HCT116 (cell line): ENCODE measurements at regions not wholly inside any gene's neighbourhood (a gene's known extent, or its start where the extent isn't known, plus 50 kb on each side); places are given as distances from the start of the nearest gene placed in this dataset.

ENCODE experiments used
- ATAC-seq: fragments of 200-7000 bp; cut with Tn5 transposase; 2 replicates; pipeline ENCODE4 v1.9.1; 2020; ENCODE audit warnings: mild to moderate bottlenecking, moderate library complexity
- BruUV-seq: library from RNA; stranded (reverse); fragments of 400-500 nt; replicated peaks from 2 replicates; lab custom pipeline; 2021; lab: Mats Ljungman, UMichigan
- CTCF ChIA-PET: fragments of 300-600 bp; sonication (Branson Sonifier 250); formaldehyde crosslinking; loops from one replicate; lab custom pipeline; 2021; ENCODE audit warnings: antibody characterized with exemption; lab: Charles Lee
- POLR2A ChIA-PET: fragments of 300-600, 350-600 bp; sonication (Branson Sonifier 250); formaldehyde crosslinking; loops from one replicate; lab custom pipeline; 2021; ENCODE audit warnings: antibody characterized with exemption; lab: Charles Lee
- RAD21 ChIA-PET, 2 experiments: fragments of 300-600 bp; sonication (Branson Sonifier 250); formaldehyde crosslinking; loops; one replicate each; lab custom pipeline; 2023; ENCODE audit warnings: low total read pairs in 2 of 2; ENCODE audit not compliant: uncharacterized antibody in 2 of 2, unreplicated experiment in 2 of 2, low non-redundant PET in 1 of 2; lab: Charles Lee
- DNase-seq: peaks from one replicate; pipeline ENCODE4 v3.0.0-alpha.2; 2010; ENCODE audit warnings: low read depth, low spot score
- H2AFZ ChIP-seq: fragments of 200-600 bp; shearing (Covaris generic), sonication (generic); 2 replicates; pipeline ENCODE4 v1.6.1; 2017; ENCODE audit warnings: low read depth, mixed run types, mixed read lengths, antibody characterized with exemption, low read length; ENCODE audit not compliant: poor library complexity, severe bottlenecking
- H3K27ac ChIP-seq: 2 replicates; pipeline ENCODE4 v1.5.1; 2012; ENCODE audit warnings: low read depth, low read length
- H3K27me3 ChIP-seq: fragments of 200-600 bp; sonication (generic); 2 replicates; pipeline ENCODE4 v1.6.1; 2016; ENCODE audit warnings: mixed run types, low read length, mixed read lengths; ENCODE audit not compliant: insufficient read depth
- H3K36me3 ChIP-seq, 2 experiments: fragments of 200-500 bp in 1 of 2; fragments of 200-600 bp in 1 of 2; sonication (Bioruptor generic) in 1 of 2; sonication (generic) in 1 of 2; 2 replicates each; pipeline versions ENCODE4 v1.5.1 to v1.6.1; 2014 to 2016; ENCODE audit warnings: low read length in 2 of 2, inconsistent platforms in 1 of 2, mixed read lengths in 1 of 2, mixed run types in 1 of 2; ENCODE audit not compliant: insufficient read depth in 2 of 2, control insufficient read depth in 1 of 2
- H3K4me1 ChIP-seq, 2 experiments: fragments of 200-600 bp in 1 of 2; sonication (generic) in 1 of 2; 2 replicates each; pipeline versions ENCODE4 v1.5.1 to v1.6.1; 2012 to 2017; ENCODE audit warnings: low read length in 2 of 2, inconsistent platforms in 1 of 2, mild to moderate bottlenecking in 1 of 2, mixed read lengths in 1 of 2, mixed run types in 1 of 2, moderate library complexity in 1 of 2; ENCODE audit not compliant: insufficient read depth in 2 of 2, control insufficient read depth in 1 of 2
- H3K4me2 ChIP-seq: fragments of 200-600 bp; sonication (generic); 2 replicates; pipeline ENCODE4 v1.6.1; 2017; ENCODE audit warnings: mixed run types, low read length, mixed read lengths
- H3K4me3 ChIP-seq, 2 experiments: fragments of 200-600 bp in 1 of 2; sonication (generic) in 1 of 2; replicated peaks in 1 of 2; 2 replicates each; pipeline ENCODE4 v1.5.1; 2011 to 2016; ENCODE audit warnings: low read length in 2 of 2, control low read depth in 1 of 2, low read depth in 1 of 2, mild to moderate bottlenecking in 1 of 2, mixed read lengths in 1 of 2, mixed run types in 1 of 2
- H3K79me2 ChIP-seq: fragments of 200-600 bp; sonication (generic); 2 replicates; pipeline ENCODE4 v1.6.1; 2017; ENCODE audit warnings: mild to moderate bottlenecking, mixed run types, low read length, moderate library complexity, mixed read lengths; ENCODE audit not compliant: insufficient read depth
- H3K9ac ChIP-seq: fragments of 200-600 bp; sonication (generic); 2 replicates; pipeline ENCODE4 v1.6.1; 2016; ENCODE audit warnings: low read length, mixed read lengths
- H3K9me2 ChIP-seq: fragments of 200-600 bp; sonication (generic), shearing (Covaris generic); 2 replicates; pipeline ENCODE4 v1.6.1; 2017; ENCODE audit warnings: mixed run types, mild to moderate bottlenecking, moderate library complexity; ENCODE audit not compliant: insufficient read depth
- H3K9me3 ChIP-seq, 2 experiments: fragments of 200-500 bp in 1 of 2; fragments of 200-600 bp in 1 of 2; sonication (Bioruptor generic) in 1 of 2; sonication (generic) in 1 of 2; 2 replicates each; pipeline ENCODE4 v1.6.1; 2014 to 2017; ENCODE audit warnings: low read length in 2 of 2, mixed read lengths in 2 of 2, inconsistent platforms in 1 of 2, low read depth in 1 of 2, mild to moderate bottlenecking in 1 of 2, mixed run types in 1 of 2, moderate library complexity in 1 of 2; ENCODE audit not compliant: control insufficient read depth in 1 of 2, insufficient read depth in 1 of 2
- H4K20me1 ChIP-seq: fragments of 200-600 bp; sonication (generic), shearing (Covaris generic); 2 replicates; pipeline ENCODE4 v1.6.1; 2017; ENCODE audit warnings: mixed run types, mild to moderate bottlenecking, moderate library complexity; ENCODE audit not compliant: insufficient read depth
- CBX3 ChIP-seq: IDR thresholded peaks from 2 replicates; pipeline ENCODE4 v1.6.1; 2012; ENCODE audit warnings: low read depth
- CEBPB ChIP-seq: IDR thresholded peaks from 2 replicates; pipeline ENCODE4 v1.6.1; 2012; ENCODE audit warnings: low read depth
- EZH2 ChIP-seq: fragments of 200-600 bp; sonication (generic); IDR thresholded peaks from 2 replicates; pipeline ENCODE4 v1.6.1; 2017; ENCODE audit warnings: antibody characterized with exemption, mixed run types
- EZH2phosphoT487 ChIP-seq: fragments of 200-600 bp; IDR thresholded peaks from 2 replicates; pipeline ENCODE4 v1.6.1; 2018; ENCODE audit warnings: antibody characterized with exemption, borderline replicate concordance
- POLR2A ChIP-seq: IDR thresholded peaks from 2 replicates; pipeline ENCODE4 v1.7.0; 2011; ENCODE audit warnings: borderline replicate concordance; ENCODE audit not compliant: insufficient read depth, insufficient read length; ENCODE audit errors: extremely low read depth
- POLR2AphosphoS5 ChIP-seq: IDR thresholded peaks from 2 replicates; pipeline ENCODE4 v1.6.1; 2011; ENCODE audit warnings: mild to moderate bottlenecking, low read depth, low read length, moderate library complexity
- RAD21 ChIP-seq: IDR thresholded peaks from 2 replicates; pipeline ENCODE4 v1.6.1; 2012; ENCODE audit warnings: low read depth, mild to moderate bottlenecking
- SP1 ChIP-seq: IDR thresholded peaks from 2 replicates; pipeline ENCODE4 v1.6.1; 2012; ENCODE audit warnings: low read depth
- TCF7L2 ChIP-seq: IDR thresholded peaks from 2 replicates; pipeline ENCODE4 v1.7.0; 2011; ENCODE audit warnings: borderline replicate concordance, inconsistent platforms; ENCODE audit not compliant: insufficient read depth, insufficient read length; ENCODE audit errors: extremely low read depth
- YY1 ChIP-seq: IDR thresholded peaks from 2 replicates; pipeline ENCODE4 v1.6.1; 2011; ENCODE audit warnings: low read length, low read depth, moderate library complexity, mild to moderate bottlenecking; ENCODE audit not compliant: insufficient replicate concordance; ENCODE audit errors: extremely low read depth
- ZFX ChIP-seq: fragments of 450-650 bp; IDR thresholded peaks from 2 replicates; pipeline ENCODE4 v1.6.1; 2017
- ZNF274 ChIP-seq: fragments of 200-500 bp; sonication (Bioruptor generic); IDR thresholded peaks from 2 replicates; pipeline ENCODE4 v1.6.1; 2014; ENCODE audit warnings: mild to moderate bottlenecking, low read depth, low read length, inconsistent platforms
- intact Hi-C: fragments of 100-400 bp; cut with micrococcal nuclease; formaldehyde crosslinking; loops from 2 replicates; pipeline ENCODE4 v1.10.0; 2022
- TF ChIP-seq, protein P1 (sequence below), 3 experiments: fragments of 200-600 bp in 1 of 3; sonication (generic) in 1 of 3; IDR thresholded peaks in 2 of 3; conservative IDR thresholded peaks in 1 of 3; 2 replicates each; pipeline ENCODE4 v1.5.1; 2012 to 2017; ENCODE audit warnings: low read depth in 2 of 3, low read length in 2 of 3, antibody characterized with exemption in 1 of 3, borderline replicate concordance in 1 of 3, control low read depth in 1 of 3, mild to moderate bottlenecking in 1 of 3, mixed read lengths in 1 of 3, mixed run types in 1 of 3, moderate library complexity in 1 of 3; ENCODE audit not compliant: insufficient read depth in 1 of 3
- TF ChIP-seq, protein P2 (sequence below): IDR thresholded peaks from 2 replicates; pipeline ENCODE4 v1.6.1; 2012
- TF ChIP-seq, protein P3 (sequence below): IDR thresholded peaks from 2 replicates; pipeline ENCODE4 v1.6.1; 2012

DNA sequence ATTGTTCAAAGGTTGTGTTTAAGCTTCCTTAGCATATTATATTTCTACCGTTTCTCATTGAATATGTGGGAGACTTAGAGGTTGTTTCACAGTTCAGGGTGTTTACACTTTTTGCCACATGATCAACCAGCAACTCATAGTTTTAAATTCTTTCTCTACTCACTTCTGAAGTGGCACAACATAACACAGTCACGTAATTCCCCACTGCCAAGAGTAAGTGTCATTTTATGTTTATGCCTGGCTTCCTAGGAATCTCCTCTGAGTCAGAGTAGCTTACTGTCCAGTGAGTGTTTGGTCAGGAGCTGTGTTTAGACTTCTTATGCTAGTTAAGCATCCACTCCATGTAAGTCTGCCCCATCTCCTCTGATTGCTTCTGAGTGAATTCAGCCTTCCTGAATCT is 520.8 kb upstream of the KIRREL3 start:
- Histone ChIP-seq H3K9ac (no peak overlapping the region), H3K4me3 (no peak overlapping the region), H3K9me3 (peaks cover 13 to 26% of the 10 kb centered on the region in 2 experiments; a peak in 3 of 4 replicates), H3K4me1 (no peaks in the 10 kb centered on the region), H2AFZ (no peak overlapping the region), H3K27ac (no peak overlapping the region), H3K9me2 (no peaks in the 10 kb centered on the region), H3K36me3 (no peaks in the 10 kb centered on the region)
- intact Hi-C loops, result no loop called here
- ChIA-PET CTCF (no interaction called here), RAD21 (no interaction called here), POLR2A (no interaction called here)
- ATAC-seq, result no peak
- TF ChIP-seq, protein P1, sequence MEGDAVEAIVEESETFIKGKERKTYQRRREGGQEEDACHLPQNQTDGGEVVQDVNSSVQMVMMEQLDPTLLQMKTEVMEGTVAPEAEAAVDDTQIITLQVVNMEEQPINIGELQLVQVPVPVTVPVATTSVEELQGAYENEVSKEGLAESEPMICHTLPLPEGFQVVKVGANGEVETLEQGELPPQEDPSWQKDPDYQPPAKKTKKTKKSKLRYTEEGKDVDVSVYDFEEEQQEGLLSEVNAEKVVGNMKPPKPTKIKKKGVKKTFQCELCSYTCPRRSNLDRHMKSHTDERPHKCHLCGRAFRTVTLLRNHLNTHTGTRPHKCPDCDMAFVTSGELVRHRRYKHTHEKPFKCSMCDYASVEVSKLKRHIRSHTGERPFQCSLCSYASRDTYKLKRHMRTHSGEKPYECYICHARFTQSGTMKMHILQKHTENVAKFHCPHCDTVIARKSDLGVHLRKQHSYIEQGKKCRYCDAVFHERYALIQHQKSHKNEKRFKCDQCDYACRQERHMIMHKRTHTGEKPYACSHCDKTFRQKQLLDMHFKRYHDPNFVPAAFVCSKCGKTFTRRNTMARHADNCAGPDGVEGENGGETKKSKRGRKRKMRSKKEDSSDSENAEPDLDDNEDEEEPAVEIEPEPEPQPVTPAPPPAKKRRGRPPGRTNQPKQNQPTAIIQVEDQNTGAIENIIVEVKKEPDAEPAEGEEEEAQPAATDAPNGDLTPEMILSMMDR (IDR thresholded peaks at IDR 0.05 in 2 of 3, conservative IDR thresholded peaks at IDR 0.05 in 1 of 3; ENCODE audit: borderline replicate concordance in 1 of 3, insufficient read depth in 1 of 3, low read depth in 2 of 3, low read length in 2 of 3), result no peak
- TF ChIP-seq, protein P2, sequence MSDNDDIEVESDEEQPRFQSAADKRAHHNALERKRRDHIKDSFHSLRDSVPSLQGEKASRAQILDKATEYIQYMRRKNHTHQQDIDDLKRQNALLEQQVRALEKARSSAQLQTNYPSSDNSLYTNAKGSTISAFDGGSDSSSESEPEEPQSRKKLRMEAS, result no peak
- TF ChIP-seq SP1 (no peak), EZH2 (no peak), ZNF274 (no peak), EZH2phosphoT487 (no peak)
- TF ChIP-seq, all 23 proteins: peak for 0
- BruUV-seq, result no TSS peak
- DNase-seq, result no peak
- Histone ChIP-seq H3K79me2 (no peaks in the 10 kb centered on the region), H4K20me1 (no peaks in the 10 kb centered on the region), H3K4me2 (no peak overlapping the region), H3K27me3 (no peaks in the 10 kb centered on the region)

DNA sequence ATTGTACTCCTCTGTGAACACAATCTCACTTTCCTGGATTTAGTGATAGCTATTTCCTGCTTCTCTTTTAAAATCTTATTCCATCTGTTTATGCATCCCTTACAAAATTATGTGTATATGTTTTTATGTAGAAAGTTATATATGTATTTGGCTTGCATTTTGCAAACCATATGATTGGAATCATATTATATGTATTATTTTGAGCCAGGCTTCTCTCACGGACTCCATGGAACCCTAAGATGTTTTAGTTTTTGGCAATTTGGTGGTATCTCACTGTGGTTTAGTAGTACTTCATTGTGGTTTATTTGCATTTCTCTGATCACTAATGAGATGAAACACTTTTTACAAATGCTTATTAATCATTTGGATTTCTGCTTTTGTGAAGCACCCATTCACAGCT is 507.3 kb upstream of the KIRREL3 start:
- ChIA-PET RAD21 (no interaction called here), CTCF (no interaction called here), POLR2A (no interaction called here)
- peaks cover 8 to 13% of the 10 kb centered on the region in 2 experiments; a peak in 2 of 4 replicates for H3K9me3 ChIP-seq
- no peak overlapping the region for H3K4me2 ChIP-seq
- intact Hi-C loops, result no loop called here
- no peak overlapping the region for H3K27ac ChIP-seq
- BruUV-seq, result no TSS peak
- H3K4me1 ChIP-seq, result no peaks in the 10 kb centered on the region
- H3K36me3 ChIP-seq, result no peaks in the 10 kb centered on the region
- H3K9ac ChIP-seq, result no peak overlapping the region
- H2AFZ ChIP-seq, result no peak overlapping the region
- H3K79me2 ChIP-seq, result no peaks in the 10 kb centered on the region
- no peak for TF ChIP-seq CBX3
- TF ChIP-seq, protein P2, result no peak
- TF ChIP-seq POLR2AphosphoS5, result no peak
- no peak for TF ChIP-seq YY1
- TF ChIP-seq CEBPB, result no peak
- TF ChIP-seq RAD21, result no peak
- TF ChIP-seq, protein P1 (IDR thresholded peaks at IDR 0.05 in 2 of 3, conservative IDR thresholded peaks at IDR 0.05 in 1 of 3; ENCODE audit: borderline replicate concordance in 1 of 3, insufficient read depth in 1 of 3, low read depth in 2 of 3, low read length in 2 of 3), result no peak
- TF ChIP-seq TCF7L2, result no peak
- TF ChIP-seq, protein P3, sequence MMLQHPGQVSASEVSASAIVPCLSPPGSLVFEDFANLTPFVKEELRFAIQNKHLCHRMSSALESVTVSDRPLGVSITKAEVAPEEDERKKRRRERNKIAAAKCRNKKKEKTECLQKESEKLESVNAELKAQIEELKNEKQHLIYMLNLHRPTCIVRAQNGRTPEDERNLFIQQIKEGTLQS, result no peak
- TF ChIP-seq POLR2A, result no peak
- no peak for TF ChIP-seq ZNF274
- no peak for TF ChIP-seq ZFX
- no peaks in the 10 kb centered on the region for H3K27me3 ChIP-seq
- H4K20me1 ChIP-seq, result no peaks in the 10 kb centered on the region
- H3K4me3 ChIP-seq, result no peak overlapping the region
- H3K9me2 ChIP-seq, result no peaks in the 10 kb centered on the region
- ATAC-seq, result no peak
- no peak for DNase-seq
